ENCODE measurements at regions not wholly inside any gene's neighbourhood (a gene's known extent, or its start where the extent isn't known, plus 50 kb on each side); places are given as distances from the start of the nearest gene placed in this dataset.
A peak's percentile ranks its signal among the peaks of the same experiment; 100 is the strongest.

GRCh38 chr1:83571536-83571935, 427.4 kb downstream of the TTLL7 start:
- no peak for DNase-seq

DNA sequence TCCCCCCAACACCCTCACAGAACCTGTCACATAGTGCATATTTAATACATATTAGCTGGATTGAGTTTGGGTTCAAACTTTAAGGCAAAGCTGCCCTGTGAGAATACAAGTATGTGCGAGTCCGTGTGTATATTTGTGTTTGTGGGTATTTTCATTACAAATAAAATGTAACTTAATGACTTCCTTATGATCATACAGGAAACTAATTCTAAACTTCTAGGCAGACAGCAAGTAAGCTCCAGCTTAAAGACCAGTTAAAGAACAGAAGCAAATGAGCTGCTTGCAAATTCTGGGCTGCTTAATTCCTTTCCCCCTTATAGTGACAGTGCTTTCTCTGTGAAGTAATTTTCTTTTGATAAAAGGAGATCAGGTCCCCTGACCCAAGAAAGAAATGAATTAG, 437.6 kb downstream of the TTLL7 start:
- DNase-seq = no peak

DNA sequence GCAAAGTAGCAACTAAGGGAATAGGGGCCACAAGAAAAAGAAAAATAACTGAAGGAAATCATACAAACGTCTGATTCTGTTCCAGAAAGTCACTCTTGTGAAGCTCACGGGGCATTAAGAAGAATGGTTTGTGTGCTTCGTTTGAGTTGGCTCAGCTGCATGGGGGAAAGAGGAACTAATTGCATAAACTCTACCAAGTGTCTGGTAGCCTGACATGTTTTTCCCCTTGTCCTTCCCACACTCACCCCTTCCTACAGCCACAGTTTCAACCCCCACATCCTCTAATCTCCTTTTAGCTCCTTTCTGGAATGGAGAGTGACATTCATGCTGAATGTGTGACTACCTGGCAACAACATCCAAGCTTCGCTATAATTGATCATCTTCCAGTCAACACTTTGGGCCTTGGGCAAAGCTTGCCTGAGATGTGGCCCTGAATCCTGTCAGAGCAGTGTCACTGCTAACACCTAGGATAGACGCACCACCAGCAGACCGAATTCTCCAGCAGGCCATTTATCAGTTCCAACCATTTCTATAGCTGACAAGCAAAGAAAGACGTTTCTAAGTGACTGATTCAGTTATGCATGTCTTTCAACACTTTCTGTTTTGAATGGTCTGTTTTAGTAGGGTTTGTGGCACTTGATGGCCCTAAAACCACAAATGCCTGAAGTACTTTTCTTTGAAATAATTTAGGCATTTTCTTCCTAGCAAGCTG, 439.6 kb downstream of the TTLL7 start:
- no peak for DNase-seq

DNA sequence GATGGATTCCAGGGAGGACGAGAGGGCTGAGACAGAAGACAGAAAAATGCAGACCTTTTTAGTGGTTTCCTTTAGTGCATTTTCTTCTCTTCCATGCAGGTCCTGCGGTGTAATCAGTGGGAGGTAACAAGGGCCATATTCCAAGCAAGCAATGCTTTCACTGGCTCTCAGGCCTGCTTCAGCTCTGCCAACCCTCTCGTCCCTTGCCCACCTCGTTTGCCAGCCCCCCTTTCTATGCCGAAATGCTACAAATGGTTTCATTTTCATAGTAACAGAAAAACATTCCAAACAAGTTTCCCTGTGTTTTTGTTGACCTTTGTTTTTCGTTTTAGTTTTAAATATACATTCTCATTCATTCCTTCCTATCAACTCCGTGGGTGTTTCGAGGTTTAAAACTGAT, 443.1 kb downstream of the TTLL7 start:
- no peak for DNase-seq

DNA sequence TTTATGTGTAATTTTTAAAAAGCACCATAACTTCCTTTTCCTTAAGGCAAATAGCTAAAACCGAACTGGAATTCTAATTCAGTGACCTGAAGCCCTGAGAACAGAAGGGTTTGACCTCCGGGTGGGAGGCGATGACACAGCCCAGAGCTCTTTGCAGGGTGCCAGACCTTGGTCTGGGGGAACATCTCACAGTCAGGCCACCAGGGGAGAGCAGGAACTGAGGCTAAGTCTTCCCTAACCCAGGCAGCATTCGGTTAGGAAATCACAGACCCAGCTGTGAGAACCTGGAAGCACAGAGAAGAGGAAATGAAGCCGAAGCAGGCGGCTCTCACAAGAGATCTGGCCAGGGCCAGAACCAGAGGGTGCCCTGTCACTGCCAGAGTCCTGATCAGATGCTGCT, 444.8 kb downstream of the TTLL7 start:
- peak; percentile 12 for DNase-seq

- no peak for DNase-seq
Measured at GRCh38 chr1:83552820-83553219, 446.1 kb downstream of the TTLL7 start.

DNA sequence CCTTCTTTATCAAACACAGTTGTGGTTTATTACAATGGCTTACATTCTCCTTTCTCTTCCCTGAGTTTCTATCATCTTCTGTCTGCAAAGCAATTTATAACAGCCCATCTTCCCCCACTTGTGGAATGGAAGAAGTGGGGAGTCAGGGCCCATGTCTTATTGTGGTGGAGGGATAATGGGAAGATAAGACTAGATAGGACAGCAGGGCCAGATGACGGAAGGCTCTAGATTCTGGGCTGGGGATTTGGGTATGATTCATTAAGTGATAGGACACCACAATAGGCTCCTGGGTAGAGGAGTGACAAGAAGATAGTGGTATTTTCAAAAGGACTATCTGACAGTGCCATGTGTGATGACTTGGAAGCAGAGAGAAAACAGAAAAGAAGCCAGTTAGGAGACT, 450.6 kb downstream of the TTLL7 start:
- DNase-seq = no peak

- no peak for DNase-seq
Measured at GRCh38 chr1:83547901-83548300, 451.0 kb downstream of the TTLL7 start.

DNA sequence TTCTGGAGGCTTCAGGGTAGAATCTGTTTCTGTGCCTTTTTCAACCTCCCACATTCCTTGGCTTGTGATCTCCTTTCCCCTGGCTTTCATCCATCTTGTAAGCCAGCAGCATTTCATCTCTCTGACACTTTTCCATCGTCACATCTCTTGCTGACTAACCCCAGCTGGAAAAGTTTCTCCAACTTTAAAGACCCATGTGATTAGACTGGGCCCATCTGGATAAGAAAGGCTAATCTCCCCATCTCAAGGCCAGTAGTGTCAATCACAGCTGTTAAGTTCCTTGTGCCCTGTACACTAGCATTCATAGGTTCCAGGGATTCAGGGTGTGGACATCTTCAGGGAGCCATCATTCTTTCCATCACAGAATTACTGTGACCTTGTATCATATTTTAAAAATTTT, 452.1 kb downstream of the TTLL7 start:
- no peak for DNase-seq

DNA sequence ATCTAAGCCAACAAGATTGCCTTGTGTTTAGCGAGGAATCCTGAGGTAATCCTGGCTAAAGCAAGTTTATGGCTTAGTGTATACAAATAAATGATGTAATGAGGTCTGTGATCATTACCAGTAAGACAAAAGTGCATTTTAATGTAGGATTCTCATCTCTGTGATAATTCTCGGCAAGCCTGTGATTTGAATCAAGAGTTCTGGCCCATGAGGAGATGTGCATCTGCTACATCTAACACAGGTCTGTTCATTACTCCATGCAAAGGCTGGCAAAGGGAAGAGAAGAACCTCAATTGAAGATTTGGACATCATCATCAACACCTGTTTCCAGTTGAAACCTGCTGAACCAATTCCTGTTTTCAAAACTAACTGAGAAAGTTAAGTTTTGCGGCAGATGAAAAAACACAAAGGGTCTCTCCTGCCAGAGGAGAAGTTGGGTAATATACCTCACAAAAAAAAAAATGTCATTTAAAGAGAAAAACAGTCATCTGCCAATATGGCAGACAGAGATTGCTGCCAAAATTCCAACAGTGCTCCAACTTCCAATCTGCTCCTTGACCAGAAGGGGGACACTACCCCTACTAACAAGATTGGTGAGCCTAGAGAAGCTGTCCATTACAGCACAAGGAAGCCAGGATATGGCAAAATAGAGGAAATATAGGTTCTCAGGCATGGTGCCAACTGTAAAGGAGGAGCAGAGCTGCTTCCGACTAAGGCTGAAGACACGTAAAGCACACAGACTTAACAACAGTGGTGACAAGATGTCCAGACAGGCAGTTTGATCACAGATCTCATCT, 453.7 kb downstream of the TTLL7 start:
- peak; percentile 20 for DNase-seq

DNA sequence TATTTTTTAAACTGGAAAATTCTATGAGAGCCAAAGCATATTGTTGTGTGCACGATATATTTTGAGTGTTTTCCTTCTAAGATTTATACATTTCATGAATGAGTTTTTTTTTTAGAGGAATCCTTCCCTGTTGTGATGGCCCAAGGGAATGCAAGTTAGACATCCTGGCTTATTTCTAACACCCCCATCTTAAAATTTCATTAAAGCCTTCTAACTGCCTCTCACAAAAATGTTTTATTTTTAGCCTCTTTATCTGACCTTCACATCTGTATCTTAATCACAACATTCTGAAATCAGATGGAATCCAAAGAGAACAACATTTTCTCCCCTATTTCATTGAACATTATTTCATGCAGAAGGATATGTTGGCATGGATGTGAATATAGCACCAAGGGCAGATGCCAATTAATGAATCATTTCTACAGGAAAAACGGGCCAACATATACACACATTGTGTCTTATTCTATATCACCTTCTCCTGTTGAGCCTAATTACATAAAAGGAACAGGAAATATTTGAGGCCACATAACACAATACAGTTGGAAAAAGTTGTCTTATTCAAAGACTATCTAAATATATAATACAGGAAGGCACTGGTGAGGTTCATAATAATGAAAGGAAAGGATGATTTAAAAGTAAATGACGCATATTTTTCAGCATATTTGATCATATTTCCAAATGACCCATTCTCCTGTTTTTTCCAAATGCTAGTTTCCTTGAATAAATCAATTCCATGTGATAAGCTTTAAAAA, 455.5 kb downstream of the TTLL7 start:
- no peak for DNase-seq

- peak; percentile 30 for DNase-seq
Measured at GRCh38 chr1:83531521-83532309, 467.2 kb downstream of the TTLL7 start.

GRCh38 chr1:83530506-83530905, 468.4 kb downstream of the TTLL7 start:
- DNase-seq = no peak

GRCh38 chr1:83527987-83528386, 470.9 kb downstream of the TTLL7 start:
- DNase-seq = no peak

DNA sequence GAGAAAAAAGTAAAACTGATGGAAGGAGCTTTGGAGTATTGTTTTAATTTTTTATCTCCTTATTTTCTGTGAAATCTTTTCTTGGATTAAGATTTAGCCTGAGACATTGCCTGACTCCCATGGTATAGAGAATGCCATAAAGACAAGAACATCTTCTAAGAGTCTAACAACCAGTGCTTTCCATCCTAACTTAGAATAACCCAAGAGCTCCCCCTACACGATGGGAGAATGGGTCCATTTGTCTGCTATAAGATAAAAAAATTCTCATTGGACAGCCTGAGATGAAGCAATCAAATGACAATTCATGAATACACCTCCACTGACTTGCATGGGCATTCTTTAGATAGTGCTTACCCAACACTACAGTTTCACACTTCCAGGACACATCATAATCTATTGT, 478.1 kb downstream of the TTLL7 start:
- peak; percentile 3 for DNase-seq

DNA sequence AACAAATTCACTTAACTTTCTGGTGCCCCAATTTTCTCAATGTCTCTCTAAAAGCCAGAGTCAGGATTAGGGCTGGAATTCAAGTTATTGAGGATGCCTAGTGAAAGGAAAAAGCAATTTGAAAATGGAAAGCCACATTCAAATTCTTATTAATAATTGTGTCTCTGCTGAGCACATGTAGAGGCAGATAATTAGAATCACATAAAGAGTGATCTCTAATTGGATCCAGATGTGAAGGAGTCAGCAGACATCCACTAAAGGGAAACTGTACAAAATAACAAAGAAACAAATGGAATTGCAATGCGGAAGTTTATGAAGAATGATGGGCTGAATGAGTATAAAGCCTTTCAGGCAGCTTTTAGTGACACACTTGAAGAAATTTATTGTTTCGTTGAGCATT, 482.6 kb downstream of the TTLL7 start:
- DNase-seq = no peak

DNA sequence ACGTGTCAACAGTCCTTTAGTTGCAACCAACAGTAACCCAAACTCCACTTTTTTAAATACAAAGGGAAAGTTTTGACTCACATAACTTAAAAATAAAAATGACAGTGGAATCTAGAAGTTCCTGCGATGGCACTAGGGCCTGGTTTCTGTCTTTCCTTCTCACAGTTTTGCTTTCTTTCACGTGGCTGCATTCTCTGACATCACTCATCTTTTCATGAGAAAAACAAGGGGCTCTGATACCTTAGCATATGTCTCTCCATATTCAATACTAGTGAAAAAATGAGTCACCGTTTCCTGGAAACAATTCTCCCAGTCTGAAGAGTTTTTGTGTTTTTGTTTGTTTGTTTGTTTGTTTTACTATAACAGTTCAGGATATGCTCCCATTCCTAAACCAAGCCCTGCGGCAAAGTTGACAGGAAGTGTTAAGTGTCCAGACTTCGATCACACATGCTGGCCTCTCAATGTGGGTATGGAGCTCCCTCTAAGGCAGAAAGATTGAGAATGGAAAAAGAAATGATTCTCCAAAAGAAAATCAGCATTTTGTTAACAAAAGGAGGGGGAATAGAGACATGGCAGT, 483.3 kb downstream of the TTLL7 start:
- no peak for DNase-seq

DNA sequence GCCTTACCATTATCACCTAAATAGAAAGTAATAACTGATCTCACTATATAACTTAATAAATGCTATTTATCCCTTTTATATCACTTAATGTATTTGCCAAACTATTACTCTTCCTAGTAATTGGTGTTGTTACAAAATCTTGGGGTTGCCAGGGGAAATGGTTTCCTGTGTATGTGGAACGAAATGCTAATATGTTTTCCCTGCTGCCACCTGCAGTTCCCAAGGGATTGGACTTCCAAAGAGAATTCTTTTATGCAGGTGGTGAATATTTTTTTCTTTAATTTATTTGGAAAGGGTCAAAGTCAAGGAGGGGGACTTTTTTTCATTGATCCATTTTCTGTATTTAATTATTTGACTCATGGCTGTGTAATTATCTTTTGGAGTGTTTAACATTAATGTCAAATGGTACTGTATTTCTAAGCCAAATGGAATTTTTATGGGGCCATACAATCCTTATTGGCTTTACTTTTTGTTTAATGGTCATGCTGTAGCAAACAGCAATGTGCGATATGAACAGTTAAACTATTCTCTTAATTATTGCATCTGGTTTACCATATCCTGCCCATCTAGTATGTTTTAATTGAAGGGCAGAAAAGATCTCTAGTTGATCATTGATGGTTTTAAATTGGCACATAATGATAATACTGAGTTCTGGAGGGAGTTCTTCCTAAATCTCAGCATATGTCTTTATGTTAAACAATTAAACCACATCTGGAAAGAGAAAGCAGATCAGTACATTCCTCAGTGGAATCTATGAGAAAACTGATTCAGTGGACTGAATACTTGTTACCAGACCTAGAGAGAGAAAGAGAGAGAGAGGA, 486.3 kb downstream of the TTLL7 start:
- peak; percentile 68 for DNase-seq

DNA sequence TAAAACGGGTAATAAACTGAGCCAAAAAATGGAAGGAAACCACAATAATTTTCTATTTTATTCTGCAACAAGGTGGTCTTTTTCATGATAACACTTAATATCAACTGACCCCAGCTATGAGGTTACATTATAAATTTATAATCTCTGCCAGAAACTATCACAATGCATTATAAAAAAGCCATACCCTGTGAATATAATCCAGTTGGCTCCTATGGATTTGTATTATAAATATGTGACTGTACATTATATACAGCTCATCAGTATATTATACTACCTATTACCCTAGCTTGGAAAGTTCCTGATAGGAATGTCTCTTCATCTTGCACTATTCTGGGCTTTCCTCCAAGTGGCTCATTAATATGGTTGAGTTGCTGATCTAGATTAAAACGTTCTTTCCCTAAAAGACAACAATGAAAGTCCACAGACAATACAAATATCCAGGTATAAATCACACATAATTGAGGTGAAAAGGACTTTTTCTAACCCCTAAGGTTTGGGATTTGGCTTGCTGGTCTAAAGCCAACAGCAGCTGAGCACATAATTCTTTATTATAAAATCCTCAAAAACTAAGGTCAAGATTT, 487.7 kb downstream of the TTLL7 start:
- peak; percentile 39 for DNase-seq

DNA sequence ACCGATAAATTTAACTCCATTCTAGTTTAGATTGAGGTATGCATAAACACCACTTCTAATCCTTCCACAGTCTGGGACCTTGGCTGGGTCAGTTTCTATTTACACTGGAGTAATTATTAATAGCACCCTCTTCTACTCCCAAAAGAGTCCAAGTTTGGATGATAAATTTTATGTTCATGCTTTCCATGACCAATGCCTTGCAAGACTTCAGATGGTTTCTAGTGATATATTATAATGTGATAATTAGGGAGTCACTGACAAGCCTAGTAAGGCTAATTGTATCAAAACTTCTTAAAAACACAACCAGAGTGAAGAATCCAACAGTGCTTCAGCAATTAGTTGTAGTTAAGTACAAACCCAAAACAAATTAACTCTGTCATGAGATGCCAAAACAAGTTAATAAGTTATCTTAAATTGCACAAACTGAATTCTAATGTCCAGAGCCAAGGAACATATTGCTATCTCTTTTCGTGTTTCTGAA, 489.6 kb downstream of the TTLL7 start:
- no peak for DNase-seq

DNA sequence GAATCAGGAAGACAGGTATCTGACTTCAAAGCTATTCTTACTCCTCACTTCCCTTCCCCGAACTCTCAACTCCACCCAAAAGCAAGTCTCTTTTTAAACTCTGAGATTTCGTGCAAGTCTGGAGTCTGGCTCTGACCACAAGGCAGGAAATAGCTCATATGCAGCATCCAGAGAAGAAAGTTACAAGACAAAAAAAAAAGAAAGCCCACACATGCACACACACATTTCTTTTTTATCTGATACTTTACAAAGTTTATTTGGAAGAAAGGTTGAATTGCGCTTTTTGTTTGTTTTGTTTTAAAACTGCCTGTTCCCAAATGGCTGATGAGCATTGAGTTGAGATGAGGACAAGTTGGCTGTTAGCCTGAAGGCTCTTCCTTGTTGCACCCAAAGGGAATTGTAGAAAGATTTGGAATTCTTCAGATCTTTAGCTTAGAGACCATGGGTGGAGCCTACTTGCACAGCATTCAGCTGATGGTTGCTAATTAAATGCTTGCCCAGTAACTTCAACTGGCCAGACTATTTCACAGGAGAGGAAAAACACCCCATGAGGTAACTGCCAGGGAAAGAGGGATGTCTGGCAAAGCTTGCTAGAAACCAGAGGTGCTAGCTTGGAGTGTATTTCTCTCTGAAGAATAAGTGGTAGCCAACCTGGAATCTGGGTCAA, 490.3 kb downstream of the TTLL7 start:
- no peak for DNase-seq

All from NCI-H69 (cell line).